H9 (cell line): ENCODE measurements at regions not wholly inside any gene's neighbourhood (a gene's known extent, or its start where the extent isn't known, plus 50 kb on each side); places are given as distances from the start of the nearest gene placed in this dataset.
A peak's percentile ranks its signal among the peaks of the same experiment; 100 is the strongest.

Experiments
- DNase-seq: peaks from one replicate; pipeline ENCODE4 v3.0.0-alpha.2; 2017
- H2AFZ ChIP-seq: one replicate; pipeline ENCODE4 v1.6.1; 2013; ENCODE audit warnings: mild to moderate bottlenecking, low read length, control low read depth, moderate library complexity
- H2AK5ac ChIP-seq: 2 replicates; pipeline ENCODE4 v1.6.1; 2013; ENCODE audit warnings: low read length, control low read depth, mixed read lengths; ENCODE audit not compliant: insufficient read length
- H2BK120ac ChIP-seq: one replicate; pipeline ENCODE4 v1.6.1; 2013; ENCODE audit warnings: low read depth, mild to moderate bottlenecking, low read length, control low read depth, inconsistent platforms; ENCODE audit not compliant: poor library complexity, severe bottlenecking
- H2BK12ac ChIP-seq: 2 replicates; pipeline ENCODE4 v1.6.1; 2013; ENCODE audit warnings: low read length, control low read depth, mixed read lengths, low read depth; ENCODE audit not compliant: insufficient read length
- H2BK15ac ChIP-seq: 2 replicates; pipeline ENCODE4 v1.6.1; 2013; ENCODE audit warnings: low read depth, low read length, control low read depth
- H2BK20ac ChIP-seq: one replicate; pipeline ENCODE4 v1.6.1; 2013; ENCODE audit warnings: low read depth, mild to moderate bottlenecking, low read length, control low read depth, inconsistent platforms; ENCODE audit not compliant: poor library complexity, severe bottlenecking
- H2BK5ac ChIP-seq: 2 replicates; pipeline ENCODE4 v1.6.1; 2013; ENCODE audit warnings: low read length, control low read depth, mixed read lengths; ENCODE audit not compliant: insufficient read length
- H3K14ac ChIP-seq: 2 replicates; pipeline ENCODE4 v1.6.1; 2013; ENCODE audit warnings: low read length, control low read depth; ENCODE audit not compliant: insufficient read depth
- H3K18ac ChIP-seq: 2 replicates; pipeline ENCODE4 v1.6.1; 2013; ENCODE audit warnings: low read depth, mild to moderate bottlenecking, mixed read lengths, low read length, control low read depth; ENCODE audit not compliant: insufficient read length
- H3K23ac ChIP-seq: 2 replicates; pipeline ENCODE4 v1.6.1; 2013; ENCODE audit warnings: low read length, control low read depth, mixed read lengths, low read depth; ENCODE audit not compliant: insufficient read length
- H3K23me2 ChIP-seq: 2 replicates; pipeline ENCODE4 v1.6.1; 2013; ENCODE audit warnings: low read depth, mild to moderate bottlenecking, mixed read lengths, low read length, control low read depth; ENCODE audit not compliant: insufficient read length, poor library complexity, severe bottlenecking
- H3K27ac ChIP-seq: 2 replicates; pipeline ENCODE4 v1.5.1; 2013; ENCODE audit warnings: low read length, control low read depth, mixed read lengths, low read depth; ENCODE audit not compliant: insufficient read length
- H3K27me3 ChIP-seq: 2 replicates; pipeline ENCODE4 v1.6.1; 2013; ENCODE audit warnings: low read length, control low read depth, inconsistent platforms; ENCODE audit not compliant: insufficient read depth
- H3K4ac ChIP-seq: 2 replicates; pipeline ENCODE4 v1.6.1; 2013; ENCODE audit warnings: low read depth, mild to moderate bottlenecking, control low read depth, inconsistent platforms, low read length, moderate library complexity
- H3K4me1 ChIP-seq: 2 replicates; pipeline ENCODE4 v1.6.1; 2013; ENCODE audit warnings: low read length, control low read depth, inconsistent platforms; ENCODE audit not compliant: insufficient read depth
- H3K4me2 ChIP-seq: 2 replicates; pipeline ENCODE4 v1.6.1; 2013; ENCODE audit warnings: low read length, control low read depth, mixed read lengths; ENCODE audit not compliant: insufficient read length, insufficient read depth
- H3K56ac ChIP-seq: 2 replicates; pipeline ENCODE4 v1.6.1; 2013; ENCODE audit warnings: low read depth, mild to moderate bottlenecking, mixed read lengths, low read length, control low read depth; ENCODE audit not compliant: insufficient read length
- H3K79me1 ChIP-seq: 2 replicates; pipeline ENCODE4 v1.6.1; 2013; ENCODE audit warnings: low read depth, mild to moderate bottlenecking, moderate library complexity, low read length, control low read depth, inconsistent platforms; ENCODE audit not compliant: insufficient read depth, poor library complexity, severe bottlenecking
- H3K79me2 ChIP-seq: 2 replicates; pipeline ENCODE4 v1.6.1; 2013; ENCODE audit warnings: low read length, control low read depth, inconsistent platforms; ENCODE audit not compliant: insufficient read depth
- H3K9ac ChIP-seq: 2 replicates; pipeline ENCODE4 v1.6.1; 2013; ENCODE audit warnings: low read length, control low read depth, mixed read lengths; ENCODE audit not compliant: insufficient read length; ENCODE audit errors: extremely low read depth
- H3K9me3 ChIP-seq: one replicate; pipeline ENCODE4 v1.6.1; 2013; ENCODE audit warnings: low read depth, low read length, inconsistent platforms; ENCODE audit not compliant: control insufficient read depth
- H3T11ph ChIP-seq: one replicate; pipeline ENCODE4 v1.6.1; 2013; ENCODE audit warnings: mild to moderate bottlenecking, low read length, control low read depth, inconsistent platforms
- H4K20me1 ChIP-seq: one replicate; pipeline ENCODE4 v1.6.1; 2013; ENCODE audit not compliant: control insufficient read depth, insufficient read length, insufficient read depth
- H4K5ac ChIP-seq: 2 replicates; pipeline ENCODE4 v1.6.1; 2013; ENCODE audit warnings: low read depth, mild to moderate bottlenecking, mixed read lengths, low read length, control low read depth; ENCODE audit not compliant: insufficient read length
- H4K8ac ChIP-seq: replicated peaks from 2 replicates; pipeline ENCODE4 v1.6.1; 2013; ENCODE audit warnings: low read length, control low read depth, mixed read lengths, low read depth; ENCODE audit not compliant: insufficient read length
- H4K91ac ChIP-seq: 2 replicates; pipeline ENCODE4 v1.6.1; 2013; ENCODE audit warnings: low read depth, mild to moderate bottlenecking, moderate library complexity, mixed read lengths, low read length, control low read depth; ENCODE audit not compliant: insufficient read length
- H3K27ac Mint-ChIP-seq, 3 experiments: 2 replicates in 2 of 3; 3 replicates in 1 of 3; pipeline ENCODE4 v1.8.0; 2020 to 2021; ENCODE audit warnings: mixed read lengths in 3 of 3, mild to moderate bottlenecking in 1 of 3, moderate library complexity in 1 of 3
- H3K27me3 Mint-ChIP-seq: 2 replicates; pipeline ENCODE4 v1.8.0; 2021; ENCODE audit warnings: low read depth, mild to moderate bottlenecking, moderate library complexity, mixed read lengths
- H3K36me3 Mint-ChIP-seq, 3 experiments: 2 replicates in 2 of 3; 3 replicates in 1 of 3; pipeline ENCODE4 v1.8.0; 2020 to 2021; ENCODE audit warnings: low read depth in 3 of 3, mixed read lengths in 3 of 3; ENCODE audit not compliant: insufficient read depth in 1 of 3
- H3K4me1 Mint-ChIP-seq, 2 experiments: 2 replicates each; pipeline ENCODE4 v1.8.0; 2020; ENCODE audit warnings: mixed read lengths in 2 of 2
- H3K4me3 Mint-ChIP-seq, 2 experiments: 2 replicates in 1 of 2; 3 replicates in 1 of 2; pipeline ENCODE4 v1.8.0; 2020 to 2021; ENCODE audit warnings: mild to moderate bottlenecking in 2 of 2, mixed read lengths in 2 of 2, moderate library complexity in 1 of 2
- H3K9me3 Mint-ChIP-seq, 2 experiments: 2 replicates in 1 of 2; 3 replicates in 1 of 2; pipeline ENCODE4 v1.8.0; 2020; ENCODE audit warnings: mild to moderate bottlenecking in 2 of 2, mixed read lengths in 2 of 2, moderate library complexity in 1 of 2
- WGBS: extraction: QIAGEN DNeasy Blood & Tissue Kit; methylation state at CpG from one replicate; pipeline ENCODE4 v1.1.7; 2013; ENCODE audit warnings: missing lambda C conversion rate, low lambda C conversion rate, mixed read lengths; ENCODE audit not compliant: insufficient read length; ENCODE audit errors: extremely low coverage; 5-methylcytosine and 5-hydroxymethylcytosine counted together
- TF ChIP-seq, protein P1 (sequence below): fragments of 200-600 bp; sonication (generic); conservative IDR thresholded peaks from 3 replicates; pipeline ENCODE4 v1.8.0; 2021; ENCODE audit warnings: antibody characterized with exemption, mild to moderate bottlenecking

- H2BK5ac ChIP-seq = no peak overlapping the region
- H3K9me3 ChIP-seq = no peaks in the 10 kb centered on the region
- TF ChIP-seq, protein P1, sequence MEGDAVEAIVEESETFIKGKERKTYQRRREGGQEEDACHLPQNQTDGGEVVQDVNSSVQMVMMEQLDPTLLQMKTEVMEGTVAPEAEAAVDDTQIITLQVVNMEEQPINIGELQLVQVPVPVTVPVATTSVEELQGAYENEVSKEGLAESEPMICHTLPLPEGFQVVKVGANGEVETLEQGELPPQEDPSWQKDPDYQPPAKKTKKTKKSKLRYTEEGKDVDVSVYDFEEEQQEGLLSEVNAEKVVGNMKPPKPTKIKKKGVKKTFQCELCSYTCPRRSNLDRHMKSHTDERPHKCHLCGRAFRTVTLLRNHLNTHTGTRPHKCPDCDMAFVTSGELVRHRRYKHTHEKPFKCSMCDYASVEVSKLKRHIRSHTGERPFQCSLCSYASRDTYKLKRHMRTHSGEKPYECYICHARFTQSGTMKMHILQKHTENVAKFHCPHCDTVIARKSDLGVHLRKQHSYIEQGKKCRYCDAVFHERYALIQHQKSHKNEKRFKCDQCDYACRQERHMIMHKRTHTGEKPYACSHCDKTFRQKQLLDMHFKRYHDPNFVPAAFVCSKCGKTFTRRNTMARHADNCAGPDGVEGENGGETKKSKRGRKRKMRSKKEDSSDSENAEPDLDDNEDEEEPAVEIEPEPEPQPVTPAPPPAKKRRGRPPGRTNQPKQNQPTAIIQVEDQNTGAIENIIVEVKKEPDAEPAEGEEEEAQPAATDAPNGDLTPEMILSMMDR = no peak
- no peak overlapping the region for H3K23ac ChIP-seq
- H4K5ac ChIP-seq = no peak overlapping the region
- H4K91ac ChIP-seq = no peak overlapping the region
- no peaks in the 10 kb centered on the region for H3K27me3 ChIP-seq
- H3K79me2 ChIP-seq = no peaks in the 10 kb centered on the region
- H3T11ph ChIP-seq = no peak overlapping the region
- no peaks in the 10 kb centered on the region for H3K9me3 Mint-ChIP-seq
- H3K14ac ChIP-seq = no peak overlapping the region
- H3K27me3 Mint-ChIP-seq = no peaks in the 10 kb centered on the region
- H3K4me3 Mint-ChIP-seq = no peak overlapping the region
- H3K9ac ChIP-seq = no peak overlapping the region
- WGBS = no CpG with 5 or more reads among the region's 3 CpGs
- peaks cover 26 to 27% of the 10 kb centered on the region in 2 experiments for H3K4me1 Mint-ChIP-seq
- H3K4me1 ChIP-seq = peaks cover 4% of the 10 kb centered on the region; the same call in 1 of the 2 replicates
- no peak overlapping the region for H2BK120ac ChIP-seq
- no peak for DNase-seq
- H4K20me1 ChIP-seq = no peaks in the 10 kb centered on the region
- no peak overlapping the region for H2AFZ ChIP-seq
- H3K79me1 ChIP-seq = no peaks in the 10 kb centered on the region
- no peak overlapping the region for H3K18ac ChIP-seq
- H3K56ac ChIP-seq = no peak overlapping the region
- peak overlapping the region in 2 of 3 experiments; percentile 22 to 92; a peak in 3 of 7 replicates for H3K27ac Mint-ChIP-seq
- H2BK20ac ChIP-seq = no peak overlapping the region
- no peaks in the 10 kb centered on the region for H3K23me2 ChIP-seq
- no peak overlapping the region for H3K4ac ChIP-seq
- H3K36me3 Mint-ChIP-seq = no peaks in the 10 kb centered on the region
- H2AK5ac ChIP-seq = no peak overlapping the region
- no peak overlapping the region for H2BK12ac ChIP-seq
- H2BK15ac ChIP-seq = no peak overlapping the region
- H4K8ac ChIP-seq = no peak overlapping the region
- no peak overlapping the region for H3K4me2 ChIP-seq
- H3K27ac ChIP-seq = no peak overlapping the region
Observed at GRCh38 chr3:56928379-56929068, 126.8 kb upstream of the ARHGEF3 start.
